HCT116 (cell line): ENCODE measurements at regions not wholly inside any gene's neighbourhood (a gene's known extent, or its start where the extent isn't known, plus 50 kb on each side); places are given as distances from the start of the nearest gene placed in this dataset.

Experiments
- ATAC-seq: fragments of 200-7000 bp; cut with Tn5 transposase; 2 replicates; pipeline ENCODE4 v1.9.1; 2020; ENCODE audit warnings: mild to moderate bottlenecking, moderate library complexity
- BruUV-seq: library from RNA; stranded (reverse); fragments of 400-500 nt; replicated peaks from 2 replicates; lab custom pipeline; 2021; lab: Mats Ljungman, UMichigan
- CTCF ChIA-PET: fragments of 300-600 bp; sonication (Branson Sonifier 250); formaldehyde crosslinking; loops from one replicate; lab custom pipeline; 2021; ENCODE audit warnings: antibody characterized with exemption; lab: Charles Lee
- POLR2A ChIA-PET: fragments of 300-600, 350-600 bp; sonication (Branson Sonifier 250); formaldehyde crosslinking; loops from one replicate; lab custom pipeline; 2021; ENCODE audit warnings: antibody characterized with exemption; lab: Charles Lee
- RAD21 ChIA-PET, 2 experiments: fragments of 300-600 bp; sonication (Branson Sonifier 250); formaldehyde crosslinking; loops; one replicate each; lab custom pipeline; 2023; ENCODE audit warnings: low total read pairs in 2 of 2; ENCODE audit not compliant: uncharacterized antibody in 2 of 2, unreplicated experiment in 2 of 2, low non-redundant PET in 1 of 2; lab: Charles Lee
- DNase-seq: peaks from one replicate; pipeline ENCODE4 v3.0.0-alpha.2; 2010; ENCODE audit warnings: low read depth, low spot score
- H2AFZ ChIP-seq: fragments of 200-600 bp; shearing (Covaris generic), sonication (generic); 2 replicates; pipeline ENCODE4 v1.6.1; 2017; ENCODE audit warnings: low read depth, mixed run types, mixed read lengths, antibody characterized with exemption, low read length; ENCODE audit not compliant: poor library complexity, severe bottlenecking
- H3K27ac ChIP-seq: 2 replicates; pipeline ENCODE4 v1.5.1; 2012; ENCODE audit warnings: low read depth, low read length
- H3K27me3 ChIP-seq: fragments of 200-600 bp; sonication (generic); 2 replicates; pipeline ENCODE4 v1.6.1; 2016; ENCODE audit warnings: mixed run types, low read length, mixed read lengths; ENCODE audit not compliant: insufficient read depth
- H3K36me3 ChIP-seq, 2 experiments: fragments of 200-500 bp in 1 of 2; fragments of 200-600 bp in 1 of 2; sonication (Bioruptor generic) in 1 of 2; sonication (generic) in 1 of 2; 2 replicates each; pipeline versions ENCODE4 v1.5.1 to v1.6.1; 2014 to 2016; ENCODE audit warnings: low read length in 2 of 2, inconsistent platforms in 1 of 2, mixed read lengths in 1 of 2, mixed run types in 1 of 2; ENCODE audit not compliant: insufficient read depth in 2 of 2, control insufficient read depth in 1 of 2
- H3K4me1 ChIP-seq, 2 experiments: fragments of 200-600 bp in 1 of 2; sonication (generic) in 1 of 2; 2 replicates each; pipeline versions ENCODE4 v1.5.1 to v1.6.1; 2012 to 2017; ENCODE audit warnings: low read length in 2 of 2, inconsistent platforms in 1 of 2, mild to moderate bottlenecking in 1 of 2, mixed read lengths in 1 of 2, mixed run types in 1 of 2, moderate library complexity in 1 of 2; ENCODE audit not compliant: insufficient read depth in 2 of 2, control insufficient read depth in 1 of 2
- H3K4me2 ChIP-seq: fragments of 200-600 bp; sonication (generic); 2 replicates; pipeline ENCODE4 v1.6.1; 2017; ENCODE audit warnings: mixed run types, low read length, mixed read lengths
- H3K4me3 ChIP-seq, 2 experiments: fragments of 200-600 bp in 1 of 2; sonication (generic) in 1 of 2; replicated peaks in 1 of 2; 2 replicates each; pipeline ENCODE4 v1.5.1; 2011 to 2016; ENCODE audit warnings: low read length in 2 of 2, control low read depth in 1 of 2, low read depth in 1 of 2, mild to moderate bottlenecking in 1 of 2, mixed read lengths in 1 of 2, mixed run types in 1 of 2
- H3K79me2 ChIP-seq: fragments of 200-600 bp; sonication (generic); 2 replicates; pipeline ENCODE4 v1.6.1; 2017; ENCODE audit warnings: mild to moderate bottlenecking, mixed run types, low read length, moderate library complexity, mixed read lengths; ENCODE audit not compliant: insufficient read depth
- H3K9ac ChIP-seq: fragments of 200-600 bp; sonication (generic); 2 replicates; pipeline ENCODE4 v1.6.1; 2016; ENCODE audit warnings: low read length, mixed read lengths
- H3K9me2 ChIP-seq: fragments of 200-600 bp; sonication (generic), shearing (Covaris generic); 2 replicates; pipeline ENCODE4 v1.6.1; 2017; ENCODE audit warnings: mixed run types, mild to moderate bottlenecking, moderate library complexity; ENCODE audit not compliant: insufficient read depth
- H3K9me3 ChIP-seq, 2 experiments: fragments of 200-500 bp in 1 of 2; fragments of 200-600 bp in 1 of 2; sonication (Bioruptor generic) in 1 of 2; sonication (generic) in 1 of 2; 2 replicates each; pipeline ENCODE4 v1.6.1; 2014 to 2017; ENCODE audit warnings: low read length in 2 of 2, mixed read lengths in 2 of 2, inconsistent platforms in 1 of 2, low read depth in 1 of 2, mild to moderate bottlenecking in 1 of 2, mixed run types in 1 of 2, moderate library complexity in 1 of 2; ENCODE audit not compliant: control insufficient read depth in 1 of 2, insufficient read depth in 1 of 2
- H4K20me1 ChIP-seq: fragments of 200-600 bp; sonication (generic), shearing (Covaris generic); 2 replicates; pipeline ENCODE4 v1.6.1; 2017; ENCODE audit warnings: mixed run types, mild to moderate bottlenecking, moderate library complexity; ENCODE audit not compliant: insufficient read depth
- CBX3 ChIP-seq: IDR thresholded peaks from 2 replicates; pipeline ENCODE4 v1.6.1; 2012; ENCODE audit warnings: low read depth
- CEBPB ChIP-seq: IDR thresholded peaks from 2 replicates; pipeline ENCODE4 v1.6.1; 2012; ENCODE audit warnings: low read depth
- EGR1 ChIP-seq: IDR thresholded peaks from 2 replicates; pipeline ENCODE4 v1.6.1; 2012; ENCODE audit warnings: low read depth
- EZH2phosphoT487 ChIP-seq: fragments of 200-600 bp; IDR thresholded peaks from 2 replicates; pipeline ENCODE4 v1.6.1; 2018; ENCODE audit warnings: antibody characterized with exemption, borderline replicate concordance
- FOSL1 ChIP-seq: IDR thresholded peaks from 2 replicates; pipeline ENCODE4 v1.6.1; 2012; ENCODE audit warnings: low read depth
- JUND ChIP-seq: IDR thresholded peaks from 2 replicates; pipeline ENCODE4 v1.6.1; 2012
- POLR2A ChIP-seq: IDR thresholded peaks from 2 replicates; pipeline ENCODE4 v1.7.0; 2011; ENCODE audit warnings: borderline replicate concordance; ENCODE audit not compliant: insufficient read depth, insufficient read length; ENCODE audit errors: extremely low read depth
- POLR2AphosphoS5 ChIP-seq: IDR thresholded peaks from 2 replicates; pipeline ENCODE4 v1.6.1; 2011; ENCODE audit warnings: mild to moderate bottlenecking, low read depth, low read length, moderate library complexity
- RAD21 ChIP-seq: IDR thresholded peaks from 2 replicates; pipeline ENCODE4 v1.6.1; 2012; ENCODE audit warnings: low read depth, mild to moderate bottlenecking
- SRF ChIP-seq: IDR thresholded peaks from 2 replicates; pipeline ENCODE4 v1.6.1; 2012; ENCODE audit warnings: low read depth
- TCF7L2 ChIP-seq: IDR thresholded peaks from 2 replicates; pipeline ENCODE4 v1.7.0; 2011; ENCODE audit warnings: borderline replicate concordance, inconsistent platforms; ENCODE audit not compliant: insufficient read depth, insufficient read length; ENCODE audit errors: extremely low read depth
- YY1 ChIP-seq: IDR thresholded peaks from 2 replicates; pipeline ENCODE4 v1.6.1; 2011; ENCODE audit warnings: low read length, low read depth, moderate library complexity, mild to moderate bottlenecking; ENCODE audit not compliant: insufficient replicate concordance; ENCODE audit errors: extremely low read depth
- ZFX ChIP-seq: fragments of 450-650 bp; IDR thresholded peaks from 2 replicates; pipeline ENCODE4 v1.6.1; 2017
- ZNF274 ChIP-seq: fragments of 200-500 bp; sonication (Bioruptor generic); IDR thresholded peaks from 2 replicates; pipeline ENCODE4 v1.6.1; 2014; ENCODE audit warnings: mild to moderate bottlenecking, low read depth, low read length, inconsistent platforms
- intact Hi-C: fragments of 100-400 bp; cut with micrococcal nuclease; formaldehyde crosslinking; loops from 2 replicates; pipeline ENCODE4 v1.10.0; 2022
- TF ChIP-seq, protein P1 (sequence below): IDR thresholded peaks from 2 replicates; pipeline ENCODE4 v1.6.1; 2012
- TF ChIP-seq, protein P2 (sequence below): IDR thresholded peaks from 2 replicates; pipeline ENCODE4 v1.6.1; 2012; ENCODE audit warnings: low read depth
- TF ChIP-seq, protein P3 (sequence below): IDR thresholded peaks from 2 replicates; pipeline ENCODE4 v1.6.1; 2012
- TF ChIP-seq, protein P4 (sequence below): IDR thresholded peaks from 2 replicates; pipeline ENCODE4 v1.6.1; 2011; ENCODE audit warnings: mild to moderate bottlenecking, low read length, moderate library complexity; ENCODE audit not compliant: insufficient replicate concordance; ENCODE audit errors: extremely low read depth

DNA sequence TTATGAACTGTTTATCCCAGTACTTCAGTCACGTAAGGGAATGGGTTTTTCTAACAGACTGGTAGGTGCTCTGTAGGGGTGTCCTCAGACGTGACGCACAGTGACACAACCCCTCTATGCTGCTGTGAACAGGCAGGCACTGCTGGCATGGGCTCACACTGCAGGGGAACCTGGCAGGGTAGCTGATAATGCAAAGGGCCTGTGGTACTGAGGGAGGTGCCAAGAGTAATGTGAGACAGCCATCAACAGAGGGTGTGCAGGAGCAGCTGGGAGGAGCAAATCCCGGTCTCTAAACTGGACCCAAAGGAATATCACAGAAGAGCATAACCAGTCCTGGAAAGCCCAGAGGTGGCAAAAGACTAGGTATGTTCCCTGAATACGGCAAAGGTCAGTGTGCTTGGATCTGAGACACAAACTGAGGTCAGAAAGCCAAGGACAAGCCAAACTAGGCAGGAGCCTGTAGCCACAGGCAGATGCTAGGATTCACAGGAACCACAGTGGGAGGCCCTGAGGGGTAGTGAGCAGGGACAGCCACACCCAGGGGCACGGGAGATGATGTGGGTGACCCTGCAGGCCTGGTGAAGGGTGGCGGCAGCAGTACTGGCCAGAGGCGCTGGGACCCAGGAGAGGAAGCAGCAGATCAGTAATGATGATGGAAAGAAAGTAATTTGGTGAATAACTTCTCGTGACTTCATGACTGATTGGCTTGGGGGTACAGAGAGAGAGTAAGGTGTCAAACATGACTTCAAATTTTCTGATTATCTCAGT is 248.1 kb upstream of the CHRNA7 start:
- Histone ChIP-seq H3K27me3 (peaks cover 15% of the 10 kb centered on the region; the same call in 1 of the 2 replicates), H3K9ac (no peak overlapping the region), H4K20me1 (no peaks in the 10 kb centered on the region), H3K36me3 (no peaks in the 10 kb centered on the region), H3K79me2 (no peaks in the 10 kb centered on the region), H3K4me2 (no peak overlapping the region), H3K4me3 (no peak overlapping the region), H2AFZ (no peak overlapping the region), H3K9me3 (no peaks in the 10 kb centered on the region), H3K4me1 (no peaks in the 10 kb centered on the region), H3K9me2 (no peaks in the 10 kb centered on the region)
- ATAC-seq (no peak), DNase-seq (no peak)
- ChIA-PET CTCF (no interaction called here), POLR2A (no interaction called here), RAD21 (no interaction called here)
- BruUV-seq: no TSS peak
- intact Hi-C loops: no loop called here
- TF ChIP-seq POLR2A (no peak), POLR2AphosphoS5 (no peak), CEBPB (no peak), YY1 (no peak), ZNF274 (no peak), ZFX (no peak), CBX3 (no peak), FOSL1 (no peak), SRF (no peak), EZH2phosphoT487 (no peak), TCF7L2 (no peak), EGR1 (no peak), RAD21 (no peak), JUND (no peak)
- TF ChIP-seq, protein P1, sequence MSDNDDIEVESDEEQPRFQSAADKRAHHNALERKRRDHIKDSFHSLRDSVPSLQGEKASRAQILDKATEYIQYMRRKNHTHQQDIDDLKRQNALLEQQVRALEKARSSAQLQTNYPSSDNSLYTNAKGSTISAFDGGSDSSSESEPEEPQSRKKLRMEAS: no peak
- TF ChIP-seq, protein P2, sequence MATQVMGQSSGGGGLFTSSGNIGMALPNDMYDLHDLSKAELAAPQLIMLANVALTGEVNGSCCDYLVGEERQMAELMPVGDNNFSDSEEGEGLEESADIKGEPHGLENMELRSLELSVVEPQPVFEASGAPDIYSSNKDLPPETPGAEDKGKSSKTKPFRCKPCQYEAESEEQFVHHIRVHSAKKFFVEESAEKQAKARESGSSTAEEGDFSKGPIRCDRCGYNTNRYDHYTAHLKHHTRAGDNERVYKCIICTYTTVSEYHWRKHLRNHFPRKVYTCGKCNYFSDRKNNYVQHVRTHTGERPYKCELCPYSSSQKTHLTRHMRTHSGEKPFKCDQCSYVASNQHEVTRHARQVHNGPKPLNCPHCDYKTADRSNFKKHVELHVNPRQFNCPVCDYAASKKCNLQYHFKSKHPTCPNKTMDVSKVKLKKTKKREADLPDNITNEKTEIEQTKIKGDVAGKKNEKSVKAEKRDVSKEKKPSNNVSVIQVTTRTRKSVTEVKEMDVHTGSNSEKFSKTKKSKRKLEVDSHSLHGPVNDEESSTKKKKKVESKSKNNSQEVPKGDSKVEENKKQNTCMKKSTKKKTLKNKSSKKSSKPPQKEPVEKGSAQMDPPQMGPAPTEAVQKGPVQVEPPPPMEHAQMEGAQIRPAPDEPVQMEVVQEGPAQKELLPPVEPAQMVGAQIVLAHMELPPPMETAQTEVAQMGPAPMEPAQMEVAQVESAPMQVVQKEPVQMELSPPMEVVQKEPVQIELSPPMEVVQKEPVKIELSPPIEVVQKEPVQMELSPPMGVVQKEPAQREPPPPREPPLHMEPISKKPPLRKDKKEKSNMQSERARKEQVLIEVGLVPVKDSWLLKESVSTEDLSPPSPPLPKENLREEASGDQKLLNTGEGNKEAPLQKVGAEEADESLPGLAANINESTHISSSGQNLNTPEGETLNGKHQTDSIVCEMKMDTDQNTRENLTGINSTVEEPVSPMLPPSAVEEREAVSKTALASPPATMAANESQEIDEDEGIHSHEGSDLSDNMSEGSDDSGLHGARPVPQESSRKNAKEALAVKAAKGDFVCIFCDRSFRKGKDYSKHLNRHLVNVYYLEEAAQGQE: no peak
- TF ChIP-seq, protein P3, sequence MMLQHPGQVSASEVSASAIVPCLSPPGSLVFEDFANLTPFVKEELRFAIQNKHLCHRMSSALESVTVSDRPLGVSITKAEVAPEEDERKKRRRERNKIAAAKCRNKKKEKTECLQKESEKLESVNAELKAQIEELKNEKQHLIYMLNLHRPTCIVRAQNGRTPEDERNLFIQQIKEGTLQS: no peak
- TF ChIP-seq, protein P4, sequence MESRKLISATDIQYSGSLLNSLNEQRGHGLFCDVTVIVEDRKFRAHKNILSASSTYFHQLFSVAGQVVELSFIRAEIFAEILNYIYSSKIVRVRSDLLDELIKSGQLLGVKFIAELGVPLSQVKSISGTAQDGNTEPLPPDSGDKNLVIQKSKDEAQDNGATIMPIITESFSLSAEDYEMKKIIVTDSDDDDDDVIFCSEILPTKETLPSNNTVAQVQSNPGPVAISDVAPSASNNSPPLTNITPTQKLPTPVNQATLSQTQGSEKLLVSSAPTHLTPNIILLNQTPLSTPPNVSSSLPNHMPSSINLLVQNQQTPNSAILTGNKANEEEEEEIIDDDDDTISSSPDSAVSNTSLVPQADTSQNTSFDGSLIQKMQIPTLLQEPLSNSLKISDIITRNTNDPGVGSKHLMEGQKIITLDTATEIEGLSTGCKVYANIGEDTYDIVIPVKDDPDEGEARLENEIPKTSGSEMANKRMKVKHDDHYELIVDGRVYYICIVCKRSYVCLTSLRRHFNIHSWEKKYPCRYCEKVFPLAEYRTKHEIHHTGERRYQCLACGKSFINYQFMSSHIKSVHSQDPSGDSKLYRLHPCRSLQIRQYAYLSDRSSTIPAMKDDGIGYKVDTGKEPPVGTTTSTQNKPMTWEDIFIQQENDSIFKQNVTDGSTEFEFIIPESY: no peak
- TF ChIP-seq, all 23 proteins: peak for 0
- H3K27ac ChIP-seq: no peak overlapping the region
